B cell (primary cell): ENCODE measurements at regions not wholly inside any gene's neighbourhood (a gene's known extent, or its start where the extent isn't known, plus 50 kb on each side); places are given as distances from the start of the nearest gene placed in this dataset.

Source experiments
- ATAC-seq: fragments of 200-7000 bp; cut with Tn5 transposase; one replicate; pipeline ENCODE4 v1.10.0; 2021; ENCODE audit warnings: low read depth, mild to moderate bottlenecking, moderate number of reproducible peaks, moderate library complexity
- CTCF ChIA-PET: fragments of 350-600 bp; sonication (Branson Sonifier 250); formaldehyde crosslinking; loops from one replicate; lab custom pipeline; 2021; ENCODE audit warnings: antibody characterized with exemption, inconsistent platforms; lab: Charles Lee
- POLR2A ChIA-PET: fragments of 350-600 bp; sonication (Branson Sonifier 250); formaldehyde crosslinking; loops from one replicate; lab custom pipeline; 2021; ENCODE audit warnings: antibody characterized with exemption; lab: Charles Lee
- DNase-seq: peaks from one replicate; pipeline ENCODE4 v3.0.0; 2013
- H2AFZ ChIP-seq: 2 replicates; pipeline ENCODE4 v1.6.1; 2012; ENCODE audit warnings: mild to moderate bottlenecking, low read depth, low read length; ENCODE audit not compliant: insufficient read depth, poor library complexity, severe bottlenecking
- H3K27ac ChIP-seq, 2 donors: 1 replicate in 1 of 2; 2 replicates in 1 of 2; pipeline ENCODE4 v1.5.1; 2012 to 2013; ENCODE audit warnings: low read length in 2 of 2, mild to moderate bottlenecking in 2 of 2, moderate library complexity in 1 of 2
- H3K27me3 ChIP-seq, 4 experiments: fragments of 200-600 bp in 1 of 4; sonication (generic) in 1 of 4; replicated peaks in 1 of 4; 1 replicate in 2 of 4; 2 replicates in 2 of 4; pipeline versions ENCODE4 v1.6.1 to v1.7.0; 2013 to 2016; ENCODE audit warnings: low read length in 3 of 4, mild to moderate bottlenecking in 2 of 4, mixed read lengths in 1 of 4, moderate library complexity in 1 of 4; ENCODE audit not compliant: insufficient read depth in 4 of 4, control insufficient read depth in 3 of 4; ENCODE audit errors: control extremely low read depth in 1 of 4
- H3K36me3 ChIP-seq, 2 experiments: replicated peaks in 1 of 2; 1 replicate in 1 of 2; 2 replicates in 1 of 2; pipeline versions ENCODE4 v1.6.1 to v1.7.1; 2013; ENCODE audit warnings: low read length in 1 of 2; ENCODE audit not compliant: insufficient read depth in 2 of 2, control insufficient read depth in 1 of 2; ENCODE audit errors: control extremely low read depth in 1 of 2, extremely low read depth in 1 of 2
- H3K4me1 ChIP-seq, 2 donors: fragments of 200-600 bp in 1 of 2; sonication (generic) in 1 of 2; 1 replicate in 1 of 2; 2 replicates in 1 of 2; pipeline versions ENCODE4 v1.5.1 to v1.6.1; 2013 to 2017; ENCODE audit warnings: low read length in 2 of 2; ENCODE audit not compliant: control insufficient read depth in 2 of 2, insufficient read depth in 2 of 2
- H3K4me2 ChIP-seq: replicated peaks from 2 replicates; pipeline ENCODE3; 2012; ENCODE audit warnings: mild to moderate bottlenecking, low read depth, low read length; ENCODE audit not compliant: poor library complexity, severe bottlenecking
- H3K4me3 ChIP-seq, 5 experiments: fragments of 200-600 bp in 1 of 5; sonication (generic) in 1 of 5; 1 replicate in 3 of 5; 2 replicates in 2 of 5; pipeline versions ENCODE4 v1.5.1 to v1.7.0; 2011 to 2016; ENCODE audit warnings: low read length in 4 of 5, mild to moderate bottlenecking in 4 of 5, low read depth in 2 of 5, control low read depth in 1 of 5, moderate library complexity in 1 of 5; ENCODE audit not compliant: insufficient read depth in 1 of 5; ENCODE audit errors: control extremely low read depth in 1 of 5, extremely low read depth in 1 of 5
- H3K79me2 ChIP-seq: fragments of 200-600 bp; sonication (generic); one replicate; pipeline ENCODE4 v1.6.0; 2016; ENCODE audit warnings: low read length; ENCODE audit not compliant: control insufficient read depth, insufficient read depth
- H3K9ac ChIP-seq: fragments of 200-600 bp; sonication (generic); 2 replicates; pipeline ENCODE4 v1.6.1; 2017; ENCODE audit warnings: mild to moderate bottlenecking, low read length, moderate library complexity
- H3K9me3 ChIP-seq, 3 donors: one replicate each; pipeline versions ENCODE4 v1.6.1 to v1.7.1; 2013; ENCODE audit warnings: low read length in 2 of 3; ENCODE audit not compliant: control insufficient read depth in 2 of 3, insufficient read depth in 1 of 3; ENCODE audit errors: control extremely low read depth in 1 of 3
- H4K20me1 ChIP-seq: 2 replicates; pipeline ENCODE4 v1.6.0; 2012; ENCODE audit warnings: mild to moderate bottlenecking, low read length; ENCODE audit not compliant: insufficient read depth, control insufficient read depth, poor library complexity, severe bottlenecking
- H3K27ac Mint-ChIP-seq: one replicate; pipeline ENCODE4 v1.8.0; 2021; ENCODE audit warnings: mixed read lengths
- H3K27me3 Mint-ChIP-seq: one replicate; pipeline ENCODE4 v1.8.0; 2021; ENCODE audit warnings: mixed read lengths
- H3K4me1 Mint-ChIP-seq: one replicate; pipeline ENCODE4 v1.8.0; 2021; ENCODE audit warnings: mixed read lengths
- H3K4me3 Mint-ChIP-seq: one replicate; pipeline ENCODE4 v1.8.0; 2021; ENCODE audit warnings: mixed read lengths
- H3K9me3 Mint-ChIP-seq: one replicate; pipeline ENCODE4 v1.8.0; 2022; ENCODE audit warnings: mixed read lengths; ENCODE audit not compliant: insufficient read depth
- EZH2 ChIP-seq: IDR thresholded peaks from 2 replicates; pipeline ENCODE4 v1.6.1; 2012; ENCODE audit warnings: borderline replicate concordance, low read depth, mild to moderate bottlenecking, moderate library complexity, low read length; ENCODE audit not compliant: insufficient read depth, poor library complexity, severe bottlenecking
- WGBS: methylation state at CpG from one replicate; pipeline ENCODE4 v1.1.5; 2013; ENCODE audit warnings: missing lambda C conversion rate; ENCODE audit not compliant: insufficient coverage; 5-methylcytosine and 5-hydroxymethylcytosine counted together
- intact Hi-C: fragments of 100-400 bp; cut with micrococcal nuclease; formaldehyde crosslinking; loops from one replicate; pipeline ENCODE4 v1.10.0; 2022
- TF ChIP-seq, protein P1 (sequence below): fragments of 200-600 bp; IDR thresholded peaks from one replicate; pipeline ENCODE4 v1.8.0; 2022; ENCODE audit warnings: antibody characterized with exemption, mild to moderate bottlenecking

DNA sequence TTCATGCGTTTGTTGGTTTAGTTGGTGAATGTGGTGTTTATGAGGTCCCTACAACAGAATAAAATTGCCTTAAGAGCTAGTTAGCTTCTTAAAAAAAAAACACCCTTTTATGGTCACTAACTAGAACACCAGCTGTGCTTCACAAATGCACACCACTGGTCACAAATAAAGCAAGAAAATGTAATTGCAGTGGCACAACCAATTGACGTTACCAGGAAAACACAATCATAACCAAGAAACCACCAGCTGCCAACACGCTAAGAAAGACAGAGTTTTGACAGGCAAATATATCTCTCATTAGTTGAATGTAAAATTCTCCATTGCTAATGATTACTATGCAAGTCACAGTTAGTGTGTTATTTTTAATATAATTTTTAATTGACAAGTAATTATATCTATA lies 389.9 kb downstream of the ADAMTS20 start:
- intact Hi-C loops: no loop called here
- no peaks in the 10 kb centered on the region for H3K4me1 ChIP-seq
- ATAC-seq: no peak

DNA sequence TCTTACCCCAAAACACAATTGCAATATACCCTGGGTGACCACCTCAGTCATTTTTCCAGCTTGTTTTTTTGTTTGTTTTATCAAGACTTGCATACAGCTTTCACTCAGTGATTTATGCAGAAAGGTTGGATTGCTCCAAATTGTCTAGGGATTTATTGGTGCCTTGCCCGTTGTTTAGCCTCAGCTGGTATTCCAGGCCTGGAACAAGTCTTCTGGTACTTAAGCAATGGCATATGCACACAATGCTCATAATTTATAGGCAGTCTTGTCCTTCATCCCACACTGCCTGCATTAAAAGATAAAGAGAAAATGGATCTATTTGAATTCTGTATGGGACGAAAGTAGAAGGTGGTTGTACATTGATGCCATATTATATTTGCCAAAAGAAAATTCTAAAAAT lies 392.5 kb downstream of the ADAMTS20 start:
- Histone ChIP-seq H3K9me3 (peaks cover 0 to 1% (median 0%) of the 10 kb centered on the region in 3 donors), H4K20me1 (no peaks in the 10 kb centered on the region), H3K9ac (no peak overlapping the region), H3K27ac (no peak overlapping the region), H2AFZ (no peak overlapping the region), H3K79me2 (no peaks in the 10 kb centered on the region), H3K27me3 (no peaks in the 10 kb centered on the region), H3K4me2 (no peak overlapping the region), H3K4me1 (no peaks in the 10 kb centered on the region), H3K36me3 (no peaks in the 10 kb centered on the region), H3K4me3 (no peak overlapping the region)
- Mint-ChIP-seq H3K27ac (no peak overlapping the region), H3K27me3 (no peaks in the 10 kb centered on the region), H3K4me3 (no peak overlapping the region), H3K4me1 (no peaks in the 10 kb centered on the region), H3K9me3 (peaks cover 3% of the 10 kb centered on the region)
- WGBS: no CpG with 5 or more reads among the region's 2 CpGs
- no peak for TF ChIP-seq EZH2
- TF ChIP-seq, protein P1, sequence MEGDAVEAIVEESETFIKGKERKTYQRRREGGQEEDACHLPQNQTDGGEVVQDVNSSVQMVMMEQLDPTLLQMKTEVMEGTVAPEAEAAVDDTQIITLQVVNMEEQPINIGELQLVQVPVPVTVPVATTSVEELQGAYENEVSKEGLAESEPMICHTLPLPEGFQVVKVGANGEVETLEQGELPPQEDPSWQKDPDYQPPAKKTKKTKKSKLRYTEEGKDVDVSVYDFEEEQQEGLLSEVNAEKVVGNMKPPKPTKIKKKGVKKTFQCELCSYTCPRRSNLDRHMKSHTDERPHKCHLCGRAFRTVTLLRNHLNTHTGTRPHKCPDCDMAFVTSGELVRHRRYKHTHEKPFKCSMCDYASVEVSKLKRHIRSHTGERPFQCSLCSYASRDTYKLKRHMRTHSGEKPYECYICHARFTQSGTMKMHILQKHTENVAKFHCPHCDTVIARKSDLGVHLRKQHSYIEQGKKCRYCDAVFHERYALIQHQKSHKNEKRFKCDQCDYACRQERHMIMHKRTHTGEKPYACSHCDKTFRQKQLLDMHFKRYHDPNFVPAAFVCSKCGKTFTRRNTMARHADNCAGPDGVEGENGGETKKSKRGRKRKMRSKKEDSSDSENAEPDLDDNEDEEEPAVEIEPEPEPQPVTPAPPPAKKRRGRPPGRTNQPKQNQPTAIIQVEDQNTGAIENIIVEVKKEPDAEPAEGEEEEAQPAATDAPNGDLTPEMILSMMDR: no peak
- intact Hi-C loops: no loop called here
- ChIA-PET CTCF (interaction anchor here (0.6 kb wide), 1 partner anchor 20 kb away, joined by 3 read pairs; no protein-coding TSS in a partner anchor), POLR2A (no interaction called here)
- ATAC-seq (no peak), DNase-seq (no peak)

More for the DNA sequence above, 389.9 kb downstream of the ADAMTS20 start:
- DNase-seq: no peak
- no peak for TF ChIP-seq EZH2
- TF ChIP-seq, protein P1: no peak
- H2AFZ ChIP-seq: no peak overlapping the region
- no peak overlapping the region for H3K9ac ChIP-seq
- H3K27me3 ChIP-seq: no peaks in the 10 kb centered on the region
- Mint-ChIP-seq H3K27me3 (no peaks in the 10 kb centered on the region), H3K4me3 (no peak overlapping the region), H3K4me1 (no peaks in the 10 kb centered on the region), H3K27ac (no peak overlapping the region), H3K9me3 (peaks cover 3% of the 10 kb centered on the region)
- H3K36me3 ChIP-seq: no peaks in the 10 kb centered on the region
- H4K20me1 ChIP-seq: no peaks in the 10 kb centered on the region
- H3K4me2 ChIP-seq: no peak overlapping the region
- peaks cover 0 to 4% (median 0%) of the 10 kb centered on the region in 3 donors for H3K9me3 ChIP-seq
- ChIA-PET POLR2A (no interaction called here), CTCF (no interaction called here)
- H3K4me3 ChIP-seq: no peak overlapping the region
- no CpG with 5 or more reads among the region's 3 CpGs for WGBS
- H3K79me2 ChIP-seq: no peaks in the 10 kb centered on the region
- no peak overlapping the region for H3K27ac ChIP-seq
